ENCODE measurements at regions not wholly inside any gene's neighbourhood (a gene's known extent, or its start where the extent isn't known, plus 50 kb on each side); places are given as distances from the start of the nearest gene placed in this dataset.

DNA sequence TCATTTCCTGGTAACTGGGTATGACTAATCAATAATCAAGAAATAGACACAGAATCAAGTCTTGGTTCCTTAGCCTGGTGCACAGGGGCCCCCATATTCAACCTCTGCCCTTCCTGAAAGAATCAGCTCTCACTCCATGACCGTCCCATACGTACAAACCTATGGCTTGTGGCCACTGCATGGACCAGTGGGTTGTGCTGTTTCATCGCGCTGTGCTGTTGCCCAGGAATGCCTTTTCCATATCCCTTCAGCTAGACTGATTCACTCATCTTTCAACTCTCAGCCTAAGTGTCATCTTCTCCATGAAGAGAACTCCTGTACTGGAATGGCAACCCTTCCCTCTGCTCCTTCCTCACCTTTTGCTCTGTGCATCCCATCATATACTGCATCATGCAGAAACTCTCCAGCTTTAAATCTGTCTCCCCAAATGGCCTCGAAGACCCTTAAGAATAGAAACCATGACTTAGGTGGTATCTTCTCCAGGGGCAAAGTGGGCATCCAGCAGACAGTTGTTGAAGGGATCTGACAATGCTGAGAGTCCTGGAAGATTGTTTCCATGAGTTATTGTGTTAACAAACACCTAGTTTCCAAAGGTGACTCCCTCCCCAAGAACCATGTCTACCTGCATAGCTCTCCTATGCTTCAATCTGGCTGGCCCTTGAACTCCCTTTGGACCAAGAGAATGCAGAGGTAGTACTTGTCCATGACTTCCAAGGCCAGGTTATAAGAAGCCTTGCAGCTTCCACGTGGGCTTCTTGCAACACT is 180.8 kb downstream of the ACTL7B start:
- FAIRE-seq, result no peak
- Histone ChIP-seq H3K4me1 (ENCODE audit: insufficient read depth, low read length) (no peaks in the 10 kb centered on the region), H3K9me3 (ENCODE audit: low read length) (no peaks in the 10 kb centered on the region), H3K4me3 (replicated peaks in 1 of 3; ENCODE audit: insufficient read depth in 1 of 3, low read depth in 2 of 3, low read length in 3 of 3) (no peak overlapping the region), H2AFZ (ENCODE audit: low read length) (no peak overlapping the region), H4K20me1 (ENCODE audit: insufficient read depth, low read length) (no peaks in the 10 kb centered on the region), H3K4me2 (ENCODE audit: low read depth, low read length) (no peak overlapping the region), H3K79me2 (ENCODE audit: insufficient read depth, low read length) (no peaks in the 10 kb centered on the region), H3K27me3 (ENCODE audit: control insufficient read depth in 1 of 2, insufficient read depth in 2 of 2, low read length in 2 of 2) (peaks cover 1 to 4% of the 10 kb centered on the region in 2 experiments; a peak in 3 of 5 replicates), H3K36me3 (replicated peaks in 1 of 2; ENCODE audit: control insufficient read depth in 1 of 2, insufficient read depth in 2 of 2, low read length in 2 of 2) (no peaks in the 10 kb centered on the region), H3K27ac (ENCODE audit: extremely low read length, insufficient read depth, low read length) (no peak overlapping the region), H3K9ac (ENCODE audit: insufficient read depth, low read depth, low read length) (no peak overlapping the region)
- intact Hi-C loops (cut with micrococcal nuclease; ENCODE audit: unreplicated experiment), result loop anchor here (10.0 kb wide), 1 partner anchor 260 kb away; no protein-coding TSS in a partner anchor
- no TSS peak for BruUV-seq (replicated peaks)
- in situ Hi-C loops (cut with HindIII; ENCODE audit: extremely low pct_ligation_motif_present, low pct_unique_long_range_greater_than_20kb), result no loop called here
- WGBS (ENCODE audit: low lambda C conversion rate), result 41% methylated on average over 6 of the region's 6 CpGs
- ATAC-seq, result no peak
- no peak for TF ChIP-seq TERF1 (CRISPR knock-in tag; IDR thresholded peaks at IDR 0.05)
- no peak for TF ChIP-seq MYNN (CRISPR knock-in tag; IDR thresholded peaks at IDR 0.05; ENCODE audit: low read depth)
- no peak for TF ChIP-seq TRAFD1 (CRISPR knock-in tag; IDR thresholded peaks at IDR 0.05; ENCODE audit: borderline replicate concordance)
- no peak for TF ChIP-seq ZNF720 (CRISPR knock-in tag; IDR thresholded peaks at IDR 0.05)
- TF ChIP-seq BCL6 (CRISPR knock-in tag; IDR thresholded peaks at IDR 0.05), result no peak
- TF ChIP-seq ESRRA (CRISPR knock-in tag; IDR thresholded peaks at IDR 0.05; ENCODE audit: low read depth), result no peak
- TF ChIP-seq NKX3-1 (CRISPR knock-in tag; IDR thresholded peaks at IDR 0.05), result no peak
- TF ChIP-seq ZNF207 (IDR thresholded peaks at IDR 0.05; ENCODE audit: borderline replicate concordance), result no peak
- no peak for TF ChIP-seq ETV5 (CRISPR knock-in tag; IDR thresholded peaks at IDR 0.05; ENCODE audit: borderline replicate concordance)
- no peak for TF ChIP-seq TCF12 (IDR thresholded peaks at IDR 0.05)
- no peak for TF ChIP-seq TCF12 (CRISPR knock-in tag; IDR thresholded peaks at IDR 0.05)
- TF ChIP-seq SIN3B (IDR thresholded peaks at IDR 0.05; ENCODE audit: low read length), result no peak
- no peak for TF ChIP-seq ARNT (IDR thresholded peaks at IDR 0.05)
- no peak for TF ChIP-seq ZNF446 (CRISPR knock-in tag; IDR thresholded peaks at IDR 0.05)
- TF ChIP-seq, protein P1, sequence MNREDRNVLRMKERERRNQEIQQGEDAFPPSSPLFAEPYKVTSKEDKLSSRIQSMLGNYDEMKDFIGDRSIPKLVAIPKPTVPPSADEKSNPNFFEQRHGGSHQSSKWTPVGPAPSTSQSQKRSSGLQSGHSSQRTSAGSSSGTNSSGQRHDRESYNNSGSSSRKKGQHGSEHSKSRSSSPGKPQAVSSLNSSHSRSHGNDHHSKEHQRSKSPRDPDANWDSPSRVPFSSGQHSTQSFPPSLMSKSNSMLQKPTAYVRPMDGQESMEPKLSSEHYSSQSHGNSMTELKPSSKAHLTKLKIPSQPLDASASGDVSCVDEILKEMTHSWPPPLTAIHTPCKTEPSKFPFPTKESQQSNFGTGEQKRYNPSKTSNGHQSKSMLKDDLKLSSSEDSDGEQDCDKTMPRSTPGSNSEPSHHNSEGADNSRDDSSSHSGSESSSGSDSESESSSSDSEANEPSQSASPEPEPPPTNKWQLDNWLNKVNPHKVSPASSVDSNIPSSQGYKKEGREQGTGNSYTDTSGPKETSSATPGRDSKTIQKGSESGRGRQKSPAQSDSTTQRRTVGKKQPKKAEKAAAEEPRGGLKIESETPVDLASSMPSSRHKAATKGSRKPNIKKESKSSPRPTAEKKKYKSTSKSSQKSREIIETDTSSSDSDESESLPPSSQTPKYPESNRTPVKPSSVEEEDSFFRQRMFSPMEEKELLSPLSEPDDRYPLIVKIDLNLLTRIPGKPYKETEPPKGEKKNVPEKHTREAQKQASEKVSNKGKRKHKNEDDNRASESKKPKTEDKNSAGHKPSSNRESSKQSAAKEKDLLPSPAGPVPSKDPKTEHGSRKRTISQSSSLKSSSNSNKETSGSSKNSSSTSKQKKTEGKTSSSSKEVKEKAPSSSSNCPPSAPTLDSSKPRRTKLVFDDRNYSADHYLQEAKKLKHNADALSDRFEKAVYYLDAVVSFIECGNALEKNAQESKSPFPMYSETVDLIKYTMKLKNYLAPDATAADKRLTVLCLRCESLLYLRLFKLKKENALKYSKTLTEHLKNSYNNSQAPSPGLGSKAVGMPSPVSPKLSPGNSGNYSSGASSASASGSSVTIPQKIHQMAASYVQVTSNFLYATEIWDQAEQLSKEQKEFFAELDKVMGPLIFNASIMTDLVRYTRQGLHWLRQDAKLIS (CRISPR knock-in tag; IDR thresholded peaks at IDR 0.05), result no peak
- no peak for TF ChIP-seq ZBTB25 (CRISPR knock-in tag; IDR thresholded peaks at IDR 0.05)
- TF ChIP-seq ZNF382 (CRISPR knock-in tag; IDR thresholded peaks at IDR 0.05; ENCODE audit: borderline replicate concordance), result no peak
- ChIA-PET CTCF (ENCODE audit: low intra/inter-chr PET ratio, low total read pairs) (no interaction called here), POLR2A (no interaction called here)
- DNase-seq (ENCODE audit: low spot score), result no peak

Data from HepG2 (cell line).